ENCODE measurements at regions not wholly inside any gene's neighbourhood (a gene's known extent, or its start where the extent isn't known, plus 50 kb on each side); places are given as distances from the start of the nearest gene placed in this dataset.

- no peak overlapping the region for H4K5ac ChIP-seq (ENCODE audit: low read depth, low read length)
- DNase-seq (no peak), ATAC-seq (ENCODE audit: low read depth) (no peak)
- no peak overlapping the region for H2AFZ ChIP-seq (replicated peaks; ENCODE audit: low read length, poor library complexity)
- no peak overlapping the region for H2BK15ac ChIP-seq (ENCODE audit: low read depth, low read length)
- no peak overlapping the region for H3K4me3 ChIP-seq (ENCODE audit: insufficient read depth, low read depth, low read length)
- no peaks in the 10 kb centered on the region for H3K36me3 ChIP-seq (ENCODE audit: control insufficient read depth, insufficient read depth, low read length)
- H3K23ac ChIP-seq (ENCODE audit: low read depth, low read length), result no peak overlapping the region
- no CpG with 5 or more reads among the region's 3 CpGs for WGBS, 2 experiments (ENCODE audit: extremely low coverage in 2 of 2, insufficient read length in 1 of 2)
- H3K4me2 ChIP-seq (ENCODE audit: low read depth, low read length), result no peak overlapping the region
- ChIA-PET POLR2A (ENCODE audit: unreplicated experiment) (no interaction called here), CTCF (no interaction called here)
- no peak overlapping the region for H3K14ac ChIP-seq (replicated peaks; ENCODE audit: low read depth, low read length)
- H3K9ac ChIP-seq (ENCODE audit: low read depth, low read length), result no peak overlapping the region
- H3K4ac ChIP-seq (ENCODE audit: low read depth, low read length), result no peak overlapping the region
- TF ChIP-seq CTCF (conservative IDR thresholded peaks at IDR 0.05; ENCODE audit: low read depth, low read length), result no peak
- TF ChIP-seq ELK1 (IDR thresholded peaks at IDR 0.05; ENCODE audit: borderline replicate concordance, low read depth, low read length), result no peak
- no peak for TF ChIP-seq RFX5 (IDR thresholded peaks at IDR 0.05; ENCODE audit: low read depth, low read length)
- TF ChIP-seq USF2 (IDR thresholded peaks at IDR 0.05; ENCODE audit: low read depth, low read length), result no peak
- no peak for TF ChIP-seq CHD1 (IDR thresholded peaks at IDR 0.05; ENCODE audit: low read depth, low read length)
- no peak for TF ChIP-seq NFE2L2 (IDR thresholded peaks at IDR 0.05; ENCODE audit: low read depth, low read length)
- TF ChIP-seq SMC3 (IDR thresholded peaks at IDR 0.05; ENCODE audit: low read depth, low read length), result no peak
- TF ChIP-seq MXI1 (IDR thresholded peaks at IDR 0.05; ENCODE audit: borderline replicate concordance, low read depth, low read length), result no peak
- no peak for TF ChIP-seq BHLHE40 (IDR thresholded peaks at IDR 0.05; ENCODE audit: low read depth, low read length)
- TF ChIP-seq POLR2A (IDR thresholded peaks at IDR 0.05; ENCODE audit: low read depth, low read length), result no peak
- TF ChIP-seq FOS (IDR thresholded peaks at IDR 0.05; ENCODE audit: low read depth, low read length), result no peak
- TF ChIP-seq RCOR1 (IDR thresholded peaks at IDR 0.05; ENCODE audit: insufficient replicate concordance, low read length), result no peak
- no peak for TF ChIP-seq CEBPB (IDR thresholded peaks at IDR 0.05; ENCODE audit: low read depth, low read length)
- TF ChIP-seq RAD21 (IDR thresholded peaks at IDR 0.05; ENCODE audit: low read length), result no peak
- TF ChIP-seq MAZ (IDR thresholded peaks at IDR 0.05; ENCODE audit: borderline replicate concordance, low read depth, low read length), result no peak
- TF ChIP-seq MAFK (IDR thresholded peaks at IDR 0.05; ENCODE audit: low read depth, low read length), result no peak
- no peak overlapping the region for H2BK20ac ChIP-seq (ENCODE audit: low read depth, low read length)
- no peaks in the 10 kb centered on the region for H3K79me1 ChIP-seq (ENCODE audit: low read depth in 1 of 2, low read length in 2 of 2)
- in situ Hi-C loops (cut with MboI; ENCODE audit: low sequenced_read_pairs), result no loop called here
- no peaks in the 10 kb centered on the region for H3K9me1 ChIP-seq (ENCODE audit: insufficient read depth, low read length)
- no TSS peak for BruUV-seq (replicated peaks)
- H3K27me3 ChIP-seq (ENCODE audit: control insufficient read depth, insufficient read depth, low read length), result peaks cover 21% of the 10 kb centered on the region
- H3K9me3 ChIP-seq (ENCODE audit: control insufficient read depth, insufficient read depth, low read length), result no peaks in the 10 kb centered on the region
- no peak overlapping the region for H2BK120ac ChIP-seq (ENCODE audit: low read depth, low read length)
- no peaks in the 10 kb centered on the region for H3K4me1 ChIP-seq (ENCODE audit: control insufficient read depth, insufficient read depth, low read length)
- H4K20me1 ChIP-seq (ENCODE audit: insufficient read depth, low read length), result no peaks in the 10 kb centered on the region
- no peak overlapping the region for H4K8ac ChIP-seq (ENCODE audit: low read depth in 2 of 2, low read length in 2 of 2)
- no peak overlapping the region for H2BK5ac ChIP-seq (ENCODE audit: low read depth, low read length, poor library complexity, severe bottlenecking)
- no peak overlapping the region for H2AK5ac ChIP-seq (ENCODE audit: low read depth, low read length)
- no peak overlapping the region for H3K27ac ChIP-seq (ENCODE audit: insufficient read depth, low read length)
- intact Hi-C loops (cut with micrococcal nuclease), result no loop called here
- H4K91ac ChIP-seq (ENCODE audit: insufficient read depth, low read depth, low read length), result no peak overlapping the region
- dilution Hi-C loops (cut with HindIII; ENCODE audit: low sequenced_read_pairs, unreplicated experiment), result no loop called here
- H3K18ac ChIP-seq (ENCODE audit: low read depth, low read length), result no peak overlapping the region
- no peak overlapping the region for H2AK9ac ChIP-seq (replicated peaks; ENCODE audit: low read depth, low read length, poor library complexity)
- H3K56ac ChIP-seq (ENCODE audit: extremely low read depth, insufficient read depth, low read length), result no peak overlapping the region
Measured at GRCh38 chr12:47562201-47562600, 143.6 kb downstream of the RPAP3 start.
